ENCODE measurements at regions not wholly inside any gene's neighbourhood (a gene's known extent, or its start where the extent isn't known, plus 50 kb on each side); places are given as distances from the start of the nearest gene placed in this dataset.
"Not testable (repeated sequence)": the region's sequence is repeated elsewhere in the genome, so short reads cannot be mapped to it uniquely, and the experiment has no call there.

- DNase-seq (ENCODE audit: low read depth) = no peak
These were observed 227.7 kb upstream of the TMEM260 start for GRCh38 chr14:56351861-56352260.

GRCh38 chr14:56352999-56353398, 226.6 kb upstream of the TMEM260 start:
- no peak for DNase-seq (ENCODE audit: low read depth)

GRCh38 chr14:56357428-56357827, 222.2 kb upstream of the TMEM260 start:
- no peak for DNase-seq (ENCODE audit: low read depth)

GRCh38 chr14:56358275-56358674, 221.3 kb upstream of the TMEM260 start:
- no peak for DNase-seq (ENCODE audit: low read depth)

- no peak for DNase-seq (ENCODE audit: low read depth)
These were observed 220.6 kb upstream of the TMEM260 start for GRCh38 chr14:56358851-56359614.

GRCh38 chr14:56365663-56366062, 213.9 kb upstream of the TMEM260 start:
- DNase-seq (ENCODE audit: low read depth) = not testable (repeated sequence)

GRCh38 chr14:56367416-56367815, 212.2 kb upstream of the TMEM260 start:
- no peak for DNase-seq (ENCODE audit: low read depth)

- no peak for DNase-seq (ENCODE audit: low read depth)
These were observed 207.9 kb upstream of the TMEM260 start for GRCh38 chr14:56371737-56372136.

GRCh38 chr14:56374421-56374820, 205.2 kb upstream of the TMEM260 start:
- no peak for DNase-seq (ENCODE audit: low read depth)

GRCh38 chr14:56378046-56378445, 201.6 kb upstream of the TMEM260 start:
- DNase-seq (ENCODE audit: low read depth) = no peak

- DNase-seq (ENCODE audit: low read depth) = no peak
These were observed 201.1 kb upstream of the TMEM260 start for GRCh38 chr14:56378475-56378877.

GRCh38 chr14:56379956-56380355, 199.6 kb upstream of the TMEM260 start:
- no peak for DNase-seq (ENCODE audit: low read depth)

- DNase-seq (ENCODE audit: low read depth) = no peak
These were observed 193.6 kb upstream of the TMEM260 start for GRCh38 chr14:56386024-56386423.

GRCh38 chr14:56390859-56391258, 188.7 kb upstream of the TMEM260 start:
- DNase-seq (ENCODE audit: low read depth) = no peak

GRCh38 chr14:56394826-56395530, 184.6 kb upstream of the TMEM260 start:
- DNase-seq (ENCODE audit: low read depth) = no peak

- no peak for DNase-seq (ENCODE audit: low read depth)
These were observed 179.3 kb upstream of the TMEM260 start for GRCh38 chr14:56400109-56400825.

- no peak for DNase-seq (ENCODE audit: low read depth)
These were observed 166.8 kb upstream of the TMEM260 start for GRCh38 chr14:56412468-56413434.

GRCh38 chr14:56413721-56414120, 165.9 kb upstream of the TMEM260 start:
- DNase-seq (ENCODE audit: low read depth) = no peak

- no peak for DNase-seq (ENCODE audit: low read depth)
These were observed 165.4 kb upstream of the TMEM260 start for GRCh38 chr14:56414236-56414635.

- DNase-seq (ENCODE audit: low read depth) = no peak
These were observed 163.4 kb upstream of the TMEM260 start for GRCh38 chr14:56416213-56416612.

- no peak for DNase-seq (ENCODE audit: low read depth)
These were observed 162.4 kb upstream of the TMEM260 start for GRCh38 chr14:56417173-56417572.

- no peak for DNase-seq (ENCODE audit: low read depth)
These were observed 159.8 kb upstream of the TMEM260 start for GRCh38 chr14:56419750-56420149.

Data from activated gamma-delta T cell treated with anti-CD3 and anti-CD28 coated beads, Interleukin-2, amount 50 U/mL, for 16 hours (primary cell).